Adrenal gland (tissue), 5 donors: ENCODE measurements at regions not wholly inside any gene's neighbourhood (a gene's known extent, or its start where the extent isn't known, plus 50 kb on each side); places are given as distances from the start of the nearest gene placed in this dataset.

ENCODE experiments used
- POLR2A ChIP-seq, 2 donors: fragments of 450-650 bp; IDR thresholded peaks; one replicate each; pipeline ENCODE4 v1.6.1; 2017; ENCODE audit warnings: antibody characterized with exemption in 2 of 2, mild to moderate bottlenecking in 2 of 2, moderate library complexity in 1 of 2
- TF ChIP-seq, protein P1 (sequence below), 6 experiments: fragments of 450-650 bp in 4 of 6; fragments of 200-600 bp in 2 of 6; sonication (generic) in 1 of 6; IDR thresholded peaks; 1 replicate in 5 of 6; 2 replicates in 1 of 6; pipeline versions ENCODE4 v1.5.1 to v1.8.0; 2016 to 2021; ENCODE audit warnings: antibody characterized with exemption in 6 of 6, mild to moderate bottlenecking in 2 of 6, moderate library complexity in 1 of 6
- donor health status: DM: no; HTN: no; CAD: no.

DNA sequence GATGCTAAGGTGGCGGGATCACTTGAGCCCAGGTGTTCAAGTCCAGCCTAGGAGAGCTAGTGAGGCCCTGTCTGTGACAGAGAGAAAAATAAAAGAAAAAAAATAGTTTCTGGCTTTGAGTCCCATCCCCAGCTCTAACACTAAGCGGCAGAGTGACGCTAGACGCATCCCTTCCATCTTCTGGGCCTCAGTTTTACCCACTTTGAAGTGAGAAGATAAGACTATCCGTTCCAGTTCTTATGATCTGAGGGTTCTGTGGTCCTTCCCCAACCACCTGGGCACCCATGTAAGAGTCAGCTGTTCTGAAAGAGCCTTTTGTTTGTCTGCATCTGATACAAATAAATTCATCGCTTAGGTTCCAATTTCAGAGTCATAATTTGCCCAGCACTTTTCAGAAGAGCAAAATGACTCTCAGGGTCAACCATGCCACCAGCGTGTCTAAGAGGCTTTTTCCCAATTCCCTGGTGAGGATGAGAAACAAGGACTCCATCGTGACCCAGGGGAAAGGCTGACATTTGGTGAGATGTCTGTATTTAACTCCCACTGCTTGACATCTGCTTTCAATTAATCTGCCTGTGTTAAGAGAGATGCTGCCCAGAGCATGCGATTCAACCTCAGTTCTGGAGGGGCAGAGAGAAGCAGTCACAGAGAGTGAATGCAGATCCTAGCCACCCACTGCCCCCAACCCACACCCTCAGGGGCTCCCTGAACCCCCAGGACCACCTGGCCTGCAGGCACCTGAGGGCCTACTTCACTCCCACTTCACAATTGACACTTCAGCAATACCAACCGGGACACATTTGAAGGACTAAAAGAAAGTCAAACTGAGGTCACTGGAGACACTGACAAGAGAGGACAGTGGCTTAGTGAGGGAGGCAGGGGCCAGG, 131.6 kb upstream of the TOP1 start:
- TF ChIP-seq POLR2A (IDR thresholded peaks at IDR 0.05): no peak
- TF ChIP-seq, protein P1, sequence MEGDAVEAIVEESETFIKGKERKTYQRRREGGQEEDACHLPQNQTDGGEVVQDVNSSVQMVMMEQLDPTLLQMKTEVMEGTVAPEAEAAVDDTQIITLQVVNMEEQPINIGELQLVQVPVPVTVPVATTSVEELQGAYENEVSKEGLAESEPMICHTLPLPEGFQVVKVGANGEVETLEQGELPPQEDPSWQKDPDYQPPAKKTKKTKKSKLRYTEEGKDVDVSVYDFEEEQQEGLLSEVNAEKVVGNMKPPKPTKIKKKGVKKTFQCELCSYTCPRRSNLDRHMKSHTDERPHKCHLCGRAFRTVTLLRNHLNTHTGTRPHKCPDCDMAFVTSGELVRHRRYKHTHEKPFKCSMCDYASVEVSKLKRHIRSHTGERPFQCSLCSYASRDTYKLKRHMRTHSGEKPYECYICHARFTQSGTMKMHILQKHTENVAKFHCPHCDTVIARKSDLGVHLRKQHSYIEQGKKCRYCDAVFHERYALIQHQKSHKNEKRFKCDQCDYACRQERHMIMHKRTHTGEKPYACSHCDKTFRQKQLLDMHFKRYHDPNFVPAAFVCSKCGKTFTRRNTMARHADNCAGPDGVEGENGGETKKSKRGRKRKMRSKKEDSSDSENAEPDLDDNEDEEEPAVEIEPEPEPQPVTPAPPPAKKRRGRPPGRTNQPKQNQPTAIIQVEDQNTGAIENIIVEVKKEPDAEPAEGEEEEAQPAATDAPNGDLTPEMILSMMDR (IDR thresholded peaks at IDR 0.05): no peak
